Aorta (tissue), 5 donors: ENCODE measurements at regions not wholly inside any gene's neighbourhood (a gene's known extent, or its start where the extent isn't known, plus 50 kb on each side); places are given as distances from the start of the nearest gene placed in this dataset.

Source experiments
- ATAC-seq: fragments of 200-7000 bp; cut with Tn5 transposase; one replicate; pipeline ENCODE4 v1.9.1; 2022; ENCODE audit warnings: moderate library complexity; ENCODE audit not compliant: low FRiP score
- DNase-seq, 2 donors: peaks; one replicate each; pipeline ENCODE4 v3.0.0-alpha.2; 2020
- H3K27ac ChIP-seq, 2 donors: one replicate each; pipeline ENCODE4 v1.5.1; 2013; ENCODE audit warnings: low read length in 2 of 2, mild to moderate bottlenecking in 2 of 2, moderate library complexity in 2 of 2, control low read depth in 1 of 2, inconsistent platforms in 1 of 2, low read depth in 1 of 2
- H3K27me3 ChIP-seq, 2 donors: one replicate each; pipeline ENCODE4 v1.6.1; 2013; ENCODE audit warnings: control low read depth in 1 of 2, low read length in 1 of 2, mild to moderate bottlenecking in 1 of 2, moderate library complexity in 1 of 2; ENCODE audit not compliant: insufficient read depth in 2 of 2, control insufficient read depth in 1 of 2
- H3K36me3 ChIP-seq, 2 donors: one replicate each; pipeline ENCODE4 v1.6.1; 2013; ENCODE audit warnings: control low read depth in 1 of 2, low read length in 1 of 2, mild to moderate bottlenecking in 1 of 2; ENCODE audit not compliant: insufficient read depth in 2 of 2, control insufficient read depth in 1 of 2
- H3K4me1 ChIP-seq, 2 donors: one replicate each; pipeline ENCODE4 v1.6.1; 2013; ENCODE audit warnings: low read length in 2 of 2, control low read depth in 1 of 2, mild to moderate bottlenecking in 1 of 2, moderate library complexity in 1 of 2; ENCODE audit not compliant: insufficient read depth in 2 of 2, control insufficient read depth in 1 of 2
- H3K4me3 ChIP-seq, 2 donors: one replicate each; pipeline ENCODE4 v1.5.1; 2013; ENCODE audit warnings: low read length in 2 of 2, control low read depth in 1 of 2, mild to moderate bottlenecking in 1 of 2
- H3K9me3 ChIP-seq: one replicate; pipeline ENCODE4 v1.6.1; 2013; ENCODE audit warnings: mild to moderate bottlenecking, low read length; ENCODE audit not compliant: control insufficient read depth
- WGBS, 2 donors: extraction: QIAGEN DNeasy Blood & Tissue Kit; methylation state at CpG; one replicate each; pipeline ENCODE4 v1.1.7; 2013; 5-methylcytosine and 5-hydroxymethylcytosine counted together
- intact Hi-C, 2 donors: fragments of 100-400 bp; cut with DNase I; formaldehyde crosslinking; loops; one replicate each; pipeline versions ENCODE4 v1.14.2 to v1.15.0; 2022
- donor health status: healthy with polysubstance abuse.
- donor health status: Bipolar disorder and iron deficiency.
- donor health status: DM: no; HTN: no; CAD: no.
- donor health status: DM: no; HTN: no; CAD: no.
- donor health status: DM: yes; HTN: yes; CAD: no.

- Histone ChIP-seq H3K9me3 (no peaks in the 10 kb centered on the region), H3K36me3 (no peaks in the 10 kb centered on the region), H3K27ac (peak overlapping the region; percentile 12 to 33), H3K4me3 (no peak overlapping the region), H3K27me3 (no peaks in the 10 kb centered on the region), H3K4me1 (peaks cover 2 to 7% of the 10 kb centered on the region in 2 donors)
- ATAC-seq (no peak), DNase-seq (no peak)
- WGBS, 2 donors: 34 to 49% methylated on average over 3 of the region's 3 CpGs
- intact Hi-C loops: loop anchor here (5.0 to 10.0 kb wide), 8 partner anchors 52 to 960 kb away; partner anchors contain the start of gene PDS5B (in 1 of the 2)
These were observed 258.8 kb upstream of the STARD13 start for GRCh38 chr13:33544308-33544707.

- DNase-seq (no peak), ATAC-seq (no peak)
- Histone ChIP-seq H3K4me1 (peaks cover 2 to 7% of the 10 kb centered on the region in 2 donors), H3K4me3 (no peak overlapping the region), H3K27ac (peak overlapping the region in 1 of 2 donors; percentile 59), H3K27me3 (no peaks in the 10 kb centered on the region), H3K36me3 (no peaks in the 10 kb centered on the region), H3K9me3 (no peaks in the 10 kb centered on the region)
- 90 to 92% methylated on average over 3 of the region's 3 CpGs for WGBS, 2 donors
- intact Hi-C loops: loop anchor here (10.0 kb wide), 3 partner anchors 191 to 961 kb away; partner anchors contain the start of gene PDS5B (in 1 of the 2)
These were observed 259.9 kb upstream of the STARD13 start for GRCh38 chr13:33545492-33545891.

GRCh38 chr13:33547035-33547434, 261.5 kb upstream of the STARD13 start:
- ATAC-seq (no peak), DNase-seq (no peak)
- Histone ChIP-seq H3K9me3 (no peaks in the 10 kb centered on the region), H3K27me3 (no peaks in the 10 kb centered on the region), H3K36me3 (no peaks in the 10 kb centered on the region), H3K27ac (no peak overlapping the region), H3K4me3 (no peak overlapping the region), H3K4me1 (no peaks in the 10 kb centered on the region)
- intact Hi-C loops: loop anchor here (10.0 kb wide), 3 partner anchors 192 to 962 kb away; partner anchors contain the start of gene PDS5B (in 1 of the 2)
- WGBS, 2 donors: 19 to 20% methylated on average over 1 of the region's 1 CpG

GRCh38 chr13:33548069-33548468, 262.5 kb upstream of the STARD13 start:
- no peak overlapping the region for H3K27ac ChIP-seq
- H3K36me3 ChIP-seq: no peaks in the 10 kb centered on the region
- intact Hi-C loops: loop anchor here (10.0 kb wide), 3 partner anchors 193 to 963 kb away; partner anchors contain the start of gene PDS5B (in 1 of the 2)
- no peaks in the 10 kb centered on the region for H3K27me3 ChIP-seq
- H3K9me3 ChIP-seq: no peaks in the 10 kb centered on the region
- DNase-seq (no peak), ATAC-seq (no peak)
- H3K4me1 ChIP-seq: no peaks in the 10 kb centered on the region
- no peak overlapping the region for H3K4me3 ChIP-seq

GRCh38 chr13:33550276-33550675, 264.7 kb upstream of the STARD13 start:
- Histone ChIP-seq H3K27ac (no peak overlapping the region), H3K36me3 (no peaks in the 10 kb centered on the region), H3K4me3 (no peak overlapping the region), H3K4me1 (no peaks in the 10 kb centered on the region), H3K27me3 (no peaks in the 10 kb centered on the region), H3K9me3 (no peaks in the 10 kb centered on the region)
- DNase-seq (no peak), ATAC-seq (no peak)
- intact Hi-C loops: loop anchor here (5.0 to 10.0 kb wide), 2 partner anchors 177 to 1615 kb away; no protein-coding TSS in a partner anchor
- WGBS, 2 donors: 94% methylated on average over 3 of the region's 3 CpGs

GRCh38 chr13:33550885-33551284, 265.3 kb upstream of the STARD13 start:
- H3K4me3 ChIP-seq: no peak overlapping the region
- intact Hi-C loops: loop anchor here (5.0 to 10.0 kb wide), 2 partner anchors 176 to 1614 kb away; no protein-coding TSS in a partner anchor
- no peaks in the 10 kb centered on the region for H3K4me1 ChIP-seq
- DNase-seq (no peak), ATAC-seq (no peak)
- no peaks in the 10 kb centered on the region for H3K27me3 ChIP-seq
- H3K27ac ChIP-seq: no peak overlapping the region
- no peaks in the 10 kb centered on the region for H3K9me3 ChIP-seq
- no peaks in the 10 kb centered on the region for H3K36me3 ChIP-seq
- WGBS, 2 donors: 94 to 95% methylated on average over 2 of the region's 2 CpGs

GRCh38 chr13:33554919-33555791, 262.8 kb upstream of the RFC3 start:
- Histone ChIP-seq H3K27ac (peak overlapping the region in 1 of 2 donors; percentile 19), H3K36me3 (no peaks in the 10 kb centered on the region), H3K9me3 (no peaks in the 10 kb centered on the region), H3K27me3 (no peaks in the 10 kb centered on the region), H3K4me1 (no peaks in the 10 kb centered on the region), H3K4me3 (no peak overlapping the region)
- DNase-seq (no peak), ATAC-seq (no peak)
- 48 to 50% methylated on average over 3 of the region's 3 CpGs for WGBS, 2 donors
- intact Hi-C loops: loop anchor here (5.0 to 10.0 kb wide), 3 partner anchors 57 to 1610 kb away; no protein-coding TSS in a partner anchor

GRCh38 chr13:33556828-33557227, 261.1 kb upstream of the RFC3 start:
- Histone ChIP-seq H3K9me3 (no peaks in the 10 kb centered on the region), H3K27ac (no peak overlapping the region), H3K4me3 (no peak overlapping the region), H3K27me3 (no peaks in the 10 kb centered on the region), H3K36me3 (no peaks in the 10 kb centered on the region), H3K4me1 (no peaks in the 10 kb centered on the region)
- 91 to 94% methylated on average over 1 of the region's 1 CpG for WGBS, 2 donors
- intact Hi-C loops: loop anchor here in 1 of 2 donors (5.0 to 10.0 kb wide), 2 partner anchors 55 to 1608 kb away; no protein-coding TSS in a partner anchor
- ATAC-seq (no peak), DNase-seq (no peak)

GRCh38 chr13:33560726-33561125, 257.2 kb upstream of the RFC3 start:
- Histone ChIP-seq H3K27me3 (no peaks in the 10 kb centered on the region), H3K4me3 (no peak overlapping the region), H3K36me3 (no peaks in the 10 kb centered on the region), H3K27ac (no peak overlapping the region), H3K4me1 (no peaks in the 10 kb centered on the region), H3K9me3 (no peaks in the 10 kb centered on the region)
- intact Hi-C loops: no loop called here
- DNase-seq: no peak
- no peak for ATAC-seq
